HCT116 (cell line): ENCODE measurements at regions not wholly inside any gene's neighbourhood (a gene's known extent, or its start where the extent isn't known, plus 50 kb on each side); places are given as distances from the start of the nearest gene placed in this dataset.

ENCODE experiments used
- ATAC-seq: fragments of 200-7000 bp; cut with Tn5 transposase; 2 replicates; pipeline ENCODE4 v1.9.1; 2020; ENCODE audit warnings: mild to moderate bottlenecking, moderate library complexity
- BruUV-seq: library from RNA; stranded (reverse); fragments of 400-500 nt; replicated peaks from 2 replicates; lab custom pipeline; 2021; lab: Mats Ljungman, UMichigan
- CTCF ChIA-PET: fragments of 300-600 bp; sonication (Branson Sonifier 250); formaldehyde crosslinking; loops from one replicate; lab custom pipeline; 2021; ENCODE audit warnings: antibody characterized with exemption; lab: Charles Lee
- POLR2A ChIA-PET: fragments of 300-600, 350-600 bp; sonication (Branson Sonifier 250); formaldehyde crosslinking; loops from one replicate; lab custom pipeline; 2021; ENCODE audit warnings: antibody characterized with exemption; lab: Charles Lee
- RAD21 ChIA-PET, 2 experiments: fragments of 300-600 bp; sonication (Branson Sonifier 250); formaldehyde crosslinking; loops; one replicate each; lab custom pipeline; 2023; ENCODE audit warnings: low total read pairs in 2 of 2; ENCODE audit not compliant: uncharacterized antibody in 2 of 2, unreplicated experiment in 2 of 2, low non-redundant PET in 1 of 2; lab: Charles Lee
- DNase-seq: peaks from one replicate; pipeline ENCODE4 v3.0.0-alpha.2; 2010; ENCODE audit warnings: low read depth, low spot score
- H2AFZ ChIP-seq: fragments of 200-600 bp; shearing (Covaris generic), sonication (generic); 2 replicates; pipeline ENCODE4 v1.6.1; 2017; ENCODE audit warnings: low read depth, mixed run types, mixed read lengths, antibody characterized with exemption, low read length; ENCODE audit not compliant: poor library complexity, severe bottlenecking
- H3K27ac ChIP-seq: 2 replicates; pipeline ENCODE4 v1.5.1; 2012; ENCODE audit warnings: low read depth, low read length
- H3K27me3 ChIP-seq: fragments of 200-600 bp; sonication (generic); 2 replicates; pipeline ENCODE4 v1.6.1; 2016; ENCODE audit warnings: mixed run types, low read length, mixed read lengths; ENCODE audit not compliant: insufficient read depth
- H3K36me3 ChIP-seq, 2 experiments: fragments of 200-500 bp in 1 of 2; fragments of 200-600 bp in 1 of 2; sonication (Bioruptor generic) in 1 of 2; sonication (generic) in 1 of 2; 2 replicates each; pipeline versions ENCODE4 v1.5.1 to v1.6.1; 2014 to 2016; ENCODE audit warnings: low read length in 2 of 2, inconsistent platforms in 1 of 2, mixed read lengths in 1 of 2, mixed run types in 1 of 2; ENCODE audit not compliant: insufficient read depth in 2 of 2, control insufficient read depth in 1 of 2
- H3K4me1 ChIP-seq, 2 experiments: fragments of 200-600 bp in 1 of 2; sonication (generic) in 1 of 2; 2 replicates each; pipeline versions ENCODE4 v1.5.1 to v1.6.1; 2012 to 2017; ENCODE audit warnings: low read length in 2 of 2, inconsistent platforms in 1 of 2, mild to moderate bottlenecking in 1 of 2, mixed read lengths in 1 of 2, mixed run types in 1 of 2, moderate library complexity in 1 of 2; ENCODE audit not compliant: insufficient read depth in 2 of 2, control insufficient read depth in 1 of 2
- H3K4me2 ChIP-seq: fragments of 200-600 bp; sonication (generic); 2 replicates; pipeline ENCODE4 v1.6.1; 2017; ENCODE audit warnings: mixed run types, low read length, mixed read lengths
- H3K4me3 ChIP-seq, 2 experiments: fragments of 200-600 bp in 1 of 2; sonication (generic) in 1 of 2; replicated peaks in 1 of 2; 2 replicates each; pipeline ENCODE4 v1.5.1; 2011 to 2016; ENCODE audit warnings: low read length in 2 of 2, control low read depth in 1 of 2, low read depth in 1 of 2, mild to moderate bottlenecking in 1 of 2, mixed read lengths in 1 of 2, mixed run types in 1 of 2
- H3K79me2 ChIP-seq: fragments of 200-600 bp; sonication (generic); 2 replicates; pipeline ENCODE4 v1.6.1; 2017; ENCODE audit warnings: mild to moderate bottlenecking, mixed run types, low read length, moderate library complexity, mixed read lengths; ENCODE audit not compliant: insufficient read depth
- H3K9ac ChIP-seq: fragments of 200-600 bp; sonication (generic); 2 replicates; pipeline ENCODE4 v1.6.1; 2016; ENCODE audit warnings: low read length, mixed read lengths
- H3K9me2 ChIP-seq: fragments of 200-600 bp; sonication (generic), shearing (Covaris generic); 2 replicates; pipeline ENCODE4 v1.6.1; 2017; ENCODE audit warnings: mixed run types, mild to moderate bottlenecking, moderate library complexity; ENCODE audit not compliant: insufficient read depth
- H3K9me3 ChIP-seq, 2 experiments: fragments of 200-500 bp in 1 of 2; fragments of 200-600 bp in 1 of 2; sonication (Bioruptor generic) in 1 of 2; sonication (generic) in 1 of 2; 2 replicates each; pipeline ENCODE4 v1.6.1; 2014 to 2017; ENCODE audit warnings: low read length in 2 of 2, mixed read lengths in 2 of 2, inconsistent platforms in 1 of 2, low read depth in 1 of 2, mild to moderate bottlenecking in 1 of 2, mixed run types in 1 of 2, moderate library complexity in 1 of 2; ENCODE audit not compliant: control insufficient read depth in 1 of 2, insufficient read depth in 1 of 2
- H4K20me1 ChIP-seq: fragments of 200-600 bp; sonication (generic), shearing (Covaris generic); 2 replicates; pipeline ENCODE4 v1.6.1; 2017; ENCODE audit warnings: mixed run types, mild to moderate bottlenecking, moderate library complexity; ENCODE audit not compliant: insufficient read depth
- ATF3 ChIP-seq: IDR thresholded peaks from 2 replicates; pipeline ENCODE4 v1.6.1; 2012
- CBX3 ChIP-seq: IDR thresholded peaks from 2 replicates; pipeline ENCODE4 v1.6.1; 2012; ENCODE audit warnings: low read depth
- CEBPB ChIP-seq: IDR thresholded peaks from 2 replicates; pipeline ENCODE4 v1.6.1; 2012; ENCODE audit warnings: low read depth
- CTCF ChIP-seq, 3 experiments: fragments of 200-600 bp in 1 of 3; sonication (generic) in 1 of 3; IDR thresholded peaks in 2 of 3; conservative IDR thresholded peaks in 1 of 3; 2 replicates each; pipeline ENCODE4 v1.5.1; 2012 to 2017; ENCODE audit warnings: low read depth in 2 of 3, low read length in 2 of 3, antibody characterized with exemption in 1 of 3, borderline replicate concordance in 1 of 3, control low read depth in 1 of 3, mild to moderate bottlenecking in 1 of 3, mixed read lengths in 1 of 3, mixed run types in 1 of 3, moderate library complexity in 1 of 3; ENCODE audit not compliant: insufficient read depth in 1 of 3
- EGR1 ChIP-seq: IDR thresholded peaks from 2 replicates; pipeline ENCODE4 v1.6.1; 2012; ENCODE audit warnings: low read depth
- ELF1 ChIP-seq: IDR thresholded peaks from 2 replicates; pipeline ENCODE4 v1.6.1; 2012; ENCODE audit warnings: low read depth, borderline replicate concordance
- EZH2 ChIP-seq: fragments of 200-600 bp; sonication (generic); IDR thresholded peaks from 2 replicates; pipeline ENCODE4 v1.6.1; 2017; ENCODE audit warnings: antibody characterized with exemption, mixed run types
- FOSL1 ChIP-seq: IDR thresholded peaks from 2 replicates; pipeline ENCODE4 v1.6.1; 2012; ENCODE audit warnings: low read depth
- RAD21 ChIP-seq: IDR thresholded peaks from 2 replicates; pipeline ENCODE4 v1.6.1; 2012; ENCODE audit warnings: low read depth, mild to moderate bottlenecking
- REST ChIP-seq: IDR thresholded peaks from 2 replicates; pipeline ENCODE4 v1.6.1; 2012; ENCODE audit warnings: low read depth
- SP1 ChIP-seq: IDR thresholded peaks from 2 replicates; pipeline ENCODE4 v1.6.1; 2012; ENCODE audit warnings: low read depth
- SRF ChIP-seq: IDR thresholded peaks from 2 replicates; pipeline ENCODE4 v1.6.1; 2012; ENCODE audit warnings: low read depth
- TCF7L2 ChIP-seq: IDR thresholded peaks from 2 replicates; pipeline ENCODE4 v1.7.0; 2011; ENCODE audit warnings: borderline replicate concordance, inconsistent platforms; ENCODE audit not compliant: insufficient read depth, insufficient read length; ENCODE audit errors: extremely low read depth
- YY1 ChIP-seq: IDR thresholded peaks from 2 replicates; pipeline ENCODE4 v1.6.1; 2011; ENCODE audit warnings: low read length, low read depth, moderate library complexity, mild to moderate bottlenecking; ENCODE audit not compliant: insufficient replicate concordance; ENCODE audit errors: extremely low read depth
- ZBTB33 ChIP-seq: IDR thresholded peaks from 2 replicates; pipeline ENCODE4 v1.6.1; 2011; ENCODE audit warnings: mild to moderate bottlenecking, low read length, moderate library complexity; ENCODE audit not compliant: insufficient replicate concordance; ENCODE audit errors: extremely low read depth
- ZFX ChIP-seq: fragments of 450-650 bp; IDR thresholded peaks from 2 replicates; pipeline ENCODE4 v1.6.1; 2017
- intact Hi-C: fragments of 100-400 bp; cut with micrococcal nuclease; formaldehyde crosslinking; loops from 2 replicates; pipeline ENCODE4 v1.10.0; 2022

- Histone ChIP-seq H3K36me3 (no peaks in the 10 kb centered on the region), H3K4me1 (peaks cover 7 to 20% of the 10 kb centered on the region in 2 experiments; a peak in 2 of 4 replicates), H2AFZ (no peak overlapping the region), H3K9me3 (no peaks in the 10 kb centered on the region), H3K27me3 (no peaks in the 10 kb centered on the region), H3K4me3 (no peak overlapping the region), H4K20me1 (no peaks in the 10 kb centered on the region), H3K9ac (no peak overlapping the region), H3K79me2 (no peaks in the 10 kb centered on the region), H3K27ac (no peak overlapping the region), H3K9me2 (no peaks in the 10 kb centered on the region), H3K4me2 (no peak overlapping the region)
- ATAC-seq (no peak), DNase-seq (no peak)
- ChIA-PET CTCF (interaction anchor here (0.7 to 1.5 kb wide), 2 partner anchors 10 to 25 kb away, joined by 3 read pairs; no protein-coding TSS in a partner anchor), RAD21 (no interaction called here), POLR2A (no interaction called here)
- intact Hi-C loops, result no loop called here
- BruUV-seq, result no TSS peak
- TF ChIP-seq SRF, result no peak
- no peak for TF ChIP-seq CEBPB
- TF ChIP-seq YY1, result no peak
- TF ChIP-seq CBX3, result no peak
- TF ChIP-seq RAD21, result no peak
- TF ChIP-seq CTCF (IDR thresholded peaks at IDR 0.05 in 2 of 3, conservative IDR thresholded peaks at IDR 0.05 in 1 of 3; ENCODE audit: borderline replicate concordance in 1 of 3, insufficient read depth in 1 of 3, low read depth in 2 of 3, low read length in 2 of 3), result no peak
- no peak for TF ChIP-seq ZBTB33
- no peak for TF ChIP-seq EZH2
- TF ChIP-seq TCF7L2, result no peak
- no peak for TF ChIP-seq ZFX
- no peak for TF ChIP-seq REST
- no peak for TF ChIP-seq EGR1
- TF ChIP-seq SP1, result no peak
- TF ChIP-seq ATF3, result no peak
- TF ChIP-seq ELF1, result no peak
- TF ChIP-seq FOSL1, result no peak
- TF ChIP-seq, all 23 proteins: peak for 0
Measured at GRCh38 chr1:168368131-168368530, 87.5 kb downstream of the TBX19 start.
